K562 (cell line): ENCODE measurements at regions not wholly inside any gene's neighbourhood (a gene's known extent, or its start where the extent isn't known, plus 50 kb on each side); places are given as distances from the start of the nearest gene placed in this dataset.

Experiments used
- ATAC-seq: fragments of 200-7000 bp; cut with Tn5 transposase; 3 replicates; pipeline ENCODE4 v1.9.1; 2020; ENCODE audit warnings: moderate library complexity
- BruUV-seq: library from RNA; stranded (reverse); fragments of 400-500 nt; replicated peaks from 2 replicates; lab custom pipeline; 2021; lab: Mats Ljungman, UMichigan
- CTCF ChIA-PET: fragments of 300-600 bp; formaldehyde crosslinking; extraction: SDS; loops from one replicate; lab custom pipeline; 2021; ENCODE audit warnings: low intra/inter-chr PET ratio; lab: Yijun Ruan, JAX
- POLR2A ChIA-PET: fragments of 300-600, 350-650 bp; sonication (Branson Sonifier 250); formaldehyde crosslinking; extraction: SDS; loops from one replicate; lab custom pipeline; 2021; ENCODE audit warnings: antibody characterized with exemption, inconsistent platforms; lab: Yijun Ruan, JAX
- DNase-seq, 4 experiments: peaks; one replicate each; pipeline versions ENCODE4 v3.0.0 to v3.0.0-alpha.2; 2011 to 2018; ENCODE audit warnings: low spot score in 3 of 4, mixed read lengths in 3 of 4; ENCODE audit errors: extremely low read depth in 1 of 4
- FAIRE-seq: peaks from 2 replicates; lab custom pipeline; 2011; peaks lifted over from hg19 to GRCh38; lab: Jason Lieb, UNC
- H2AFZ ChIP-seq: 2 replicates; pipeline ENCODE4 v1.6.0; 2011; ENCODE audit warnings: low read depth, low read length, control low read depth, inconsistent platforms
- H3K27ac ChIP-seq: fragments of 200-600 bp; 3 replicates; pipeline ENCODE4 v1.8.0; 2011; ENCODE audit warnings: low read depth, mild to moderate bottlenecking, control low read depth, inconsistent platforms, low read length, moderate library complexity, mixed read lengths; ENCODE audit errors: extremely low read depth
- H3K27me3 ChIP-seq, 2 experiments: fragments of 300-600 bp in 1 of 2; 2 replicates in 1 of 2; 3 replicates in 1 of 2; pipeline versions ENCODE4 v1.6.0 to v1.8.0; 2011; ENCODE audit warnings: inconsistent platforms in 2 of 2, low read length in 2 of 2, mild to moderate bottlenecking in 1 of 2, mixed read lengths in 1 of 2, moderate library complexity in 1 of 2; ENCODE audit not compliant: control insufficient read depth in 2 of 2, insufficient read depth in 2 of 2
- H3K36me3 ChIP-seq: fragments of 300-600 bp; 3 replicates; pipeline ENCODE4 v1.8.0; 2011; ENCODE audit warnings: mild to moderate bottlenecking, low read length, inconsistent platforms; ENCODE audit not compliant: control insufficient read depth, insufficient read depth
- H3K4me1 ChIP-seq, 2 experiments: fragments of 200-600 bp in 1 of 2; replicated peaks in 1 of 2; 2 replicates in 1 of 2; 3 replicates in 1 of 2; pipeline versions ENCODE4 v1.5.1 to v1.8.0; 2011; ENCODE audit warnings: inconsistent platforms in 2 of 2, low read length in 2 of 2, mild to moderate bottlenecking in 1 of 2, mixed read lengths in 1 of 2, moderate library complexity in 1 of 2; ENCODE audit not compliant: control insufficient read depth in 2 of 2, insufficient read depth in 2 of 2
- H3K4me2 ChIP-seq: 2 replicates; pipeline ENCODE4 v1.6.1; 2011; ENCODE audit warnings: low read length, control low read depth, inconsistent platforms, mixed read lengths; ENCODE audit not compliant: insufficient read depth
- H3K4me3 ChIP-seq: fragments of 200-600 bp; sonication (generic), shearing (Covaris generic); 2 replicates; pipeline ENCODE4 v1.5.1; 2016; ENCODE audit warnings: control low read depth, inconsistent platforms
- H3K79me2 ChIP-seq: fragments of 200-600 bp; 3 replicates; pipeline ENCODE4 v1.8.0; 2011; ENCODE audit warnings: low read length, inconsistent platforms; ENCODE audit not compliant: control insufficient read depth, insufficient read depth
- H3K9ac ChIP-seq, 2 experiments: 2 replicates each; pipeline versions ENCODE4 v1.6.0 to v1.6.1; 2011; ENCODE audit warnings: low read depth in 2 of 2, low read length in 2 of 2, control low read depth in 1 of 2, inconsistent platforms in 1 of 2, mild to moderate bottlenecking in 1 of 2, mixed read lengths in 1 of 2; ENCODE audit not compliant: insufficient read depth in 1 of 2
- H3K9me1 ChIP-seq: one replicate; pipeline ENCODE4 v1.6.0; 2011; ENCODE audit warnings: inconsistent platforms, mild to moderate bottlenecking, low read length, moderate library complexity; ENCODE audit not compliant: control insufficient read depth, insufficient read depth
- H3K9me3 ChIP-seq: replicated peaks from 2 replicates; pipeline ENCODE4 v1.5.1; 2011; ENCODE audit warnings: low read depth, low read length, inconsistent platforms; ENCODE audit not compliant: control insufficient read depth, insufficient read depth
- H4K20me1 ChIP-seq: replicated peaks from 2 replicates; pipeline ENCODE4 v1.6.1; 2011; ENCODE audit warnings: low read length, inconsistent platforms, mixed read lengths; ENCODE audit not compliant: control insufficient read depth, insufficient read depth
- CREB1 ChIP-seq, 2 experiments: sonication (generic) in 1 of 2; formaldehyde crosslinking in 1 of 2; IDR thresholded peaks; 2 replicates each; pipeline versions ENCODE4 v1.6.1 to v1.8.0; 2012 to 2022; ENCODE audit warnings: inconsistent platforms in 1 of 2, mild to moderate bottlenecking in 1 of 2, missing genetic modification reagents in 1 of 2, moderate library complexity in 1 of 2
- LCOR ChIP-seq: sonication (generic); formaldehyde crosslinking; IDR thresholded peaks from 2 replicates; pipeline ENCODE4 v1.8.0; 2022; ENCODE audit warnings: mild to moderate bottlenecking, missing genetic modification reagents
- PRDM10 ChIP-seq: fragments of 450-650 bp; IDR thresholded peaks from 2 replicates; pipeline ENCODE4 v1.6.1; 2018; ENCODE audit not compliant: partially characterized antibody
- RFX5 ChIP-seq: IDR thresholded peaks from 2 replicates; pipeline ENCODE4 v1.6.1; 2011; ENCODE audit warnings: low read depth, mild to moderate bottlenecking, improper control_type of control experiment, low read length
- SMARCA5 ChIP-seq: fragments of 450-650 bp; IDR thresholded peaks from 2 replicates; pipeline ENCODE4 v1.6.1; 2016
- TFAM ChIP-seq: fragments of 250-450 bp; sonication (Bioruptor Pico); conservative IDR thresholded peaks from 2 replicates; pipeline ENCODE4 v1.5.0; 2021; ENCODE audit warnings: mild to moderate bottlenecking, moderate library complexity
- TOE1 ChIP-seq, 2 experiments: fragments of 450-650 bp in 1 of 2; sonication (generic) in 1 of 2; formaldehyde crosslinking in 1 of 2; IDR thresholded peaks; 2 replicates each; pipeline versions ENCODE4 v1.7.1 to v1.8.0; 2016 to 2022; ENCODE audit warnings: borderline replicate concordance in 2 of 2, mild to moderate bottlenecking in 2 of 2, antibody characterized with exemption in 1 of 2, inconsistent platforms in 1 of 2, low read depth in 1 of 2, missing genetic modification reagents in 1 of 2, moderate library complexity in 1 of 2
- ZNF224 ChIP-seq: sonication (generic); formaldehyde crosslinking; IDR thresholded peaks from 2 replicates; pipeline ENCODE4 v1.8.0; 2022; ENCODE audit warnings: mild to moderate bottlenecking, missing genetic modification reagents
- ZNF518B ChIP-seq: fragments of 250-450 bp; sonication (Bioruptor Pico); IDR thresholded peaks from 2 replicates; pipeline ENCODE4 v1.5.0; 2021; ENCODE audit warnings: mild to moderate bottlenecking, moderate library complexity
- WGBS: fragments of 100-300 bp; shearing (Covaris generic); methylation state at CpG from one replicate; pipeline ENCODE4 v1.1.6; 2016; ENCODE audit warnings: low coverage, mixed read lengths; ENCODE audit not compliant: insufficient coverage; ENCODE audit errors: missing lambda C conversion rate; 5-methylcytosine and 5-hydroxymethylcytosine counted together
- in situ Hi-C: fragments of 300-500 bp; cut with MboI; formaldehyde crosslinking; loops from 4 replicates; pipeline ENCODE4 v1.15.0; 2018; ENCODE audit warnings: inconsistent platforms, mixed read lengths
- intact Hi-C: fragments of 100-400 bp; cut with micrococcal nuclease; formaldehyde crosslinking; loops from 2 replicates; pipeline ENCODE4 v1.14.2; 2022

GRCh38 chr14:98816195-98816594, 455.8 kb downstream of the BCL11B start (continued):
- TF ChIP-seq LCOR (CRISPR knock-in tag) (no peak), TFAM (CRISPR knock-in tag) (no peak), ZNF518B (CRISPR knock-in tag) (no peak), TOE1 (IDR thresholded peaks at IDR 0.05; ENCODE audit: borderline replicate concordance) (no peak), TOE1 (CRISPR knock-in tag; IDR thresholded peaks at IDR 0.05; ENCODE audit: borderline replicate concordance, low read depth) (no peak)

GRCh38 chr14:98816720-98817119, 455.3 kb downstream of the BCL11B start:
- Histone ChIP-seq H3K79me2 (no peaks in the 10 kb centered on the region), H4K20me1 (no peaks in the 10 kb centered on the region), H3K9me3 (no peaks in the 10 kb centered on the region), H3K9ac (no peak overlapping the region), H3K4me1 (no peaks in the 10 kb centered on the region), H3K27ac (no peak overlapping the region), H3K36me3 (no peaks in the 10 kb centered on the region), H3K4me3 (no peak overlapping the region), H3K9me1 (no peaks in the 10 kb centered on the region), H3K4me2 (no peak overlapping the region), H3K27me3 (no peaks in the 10 kb centered on the region), H2AFZ (no peak overlapping the region)
- intact Hi-C loops (no loop called here), in situ Hi-C loops (no loop called here)
- no TSS peak for BruUV-seq
- FAIRE-seq (no peak), ATAC-seq (no peak), DNase-seq (no peak)
- CTCF ChIA-PET = no interaction called here
- POLR2A ChIA-PET = no interaction called here
- 0% methylated on average over 5 of the region's 7 CpGs for WGBS
- no peak for TF ChIP-seq RFX5
- TF ChIP-seq PRDM10 = no peak
- no peak for TF ChIP-seq SMARCA5
- TF ChIP-seq ZNF224 (CRISPR knock-in tag) = no peak
- no peak for TF ChIP-seq CREB1 (IDR thresholded peaks at IDR 0.05)
- TF ChIP-seq CREB1 (CRISPR knock-in tag; IDR thresholded peaks at IDR 0.05) = no peak
